HUES48 (cell line): ENCODE measurements at regions not wholly inside any gene's neighbourhood (a gene's known extent, or its start where the extent isn't known, plus 50 kb on each side); places are given as distances from the start of the nearest gene placed in this dataset.

Experiments used
- H3K27ac ChIP-seq: one replicate; pipeline ENCODE4 v1.7.0; 2013; ENCODE audit warnings: low read depth, low read length, inconsistent platforms
- H3K27me3 ChIP-seq: 2 replicates; pipeline ENCODE4 v1.6.1; 2013; ENCODE audit warnings: mild to moderate bottlenecking, low read length; ENCODE audit not compliant: control insufficient read depth, insufficient read depth
- H3K36me3 ChIP-seq: 2 replicates; pipeline ENCODE4 v1.6.1; 2013; ENCODE audit warnings: low read length; ENCODE audit not compliant: control insufficient read depth, insufficient read depth
- H3K4me1 ChIP-seq: 2 replicates; pipeline ENCODE4 v1.6.1; 2013; ENCODE audit warnings: mild to moderate bottlenecking, low read length; ENCODE audit not compliant: control insufficient read depth, insufficient read depth
- H3K4me3 ChIP-seq: 2 replicates; pipeline ENCODE4 v1.5.1; 2013; ENCODE audit warnings: mild to moderate bottlenecking, low read depth, low read length
- H3K9ac ChIP-seq: 2 replicates; pipeline ENCODE4 v1.6.1; 2013; ENCODE audit warnings: mild to moderate bottlenecking, low read depth, low read length, moderate library complexity
- H3K9me3 ChIP-seq: 2 replicates; pipeline ENCODE4 v1.6.1; 2013; ENCODE audit warnings: low read length; ENCODE audit not compliant: control insufficient read depth, insufficient read depth

DNA sequence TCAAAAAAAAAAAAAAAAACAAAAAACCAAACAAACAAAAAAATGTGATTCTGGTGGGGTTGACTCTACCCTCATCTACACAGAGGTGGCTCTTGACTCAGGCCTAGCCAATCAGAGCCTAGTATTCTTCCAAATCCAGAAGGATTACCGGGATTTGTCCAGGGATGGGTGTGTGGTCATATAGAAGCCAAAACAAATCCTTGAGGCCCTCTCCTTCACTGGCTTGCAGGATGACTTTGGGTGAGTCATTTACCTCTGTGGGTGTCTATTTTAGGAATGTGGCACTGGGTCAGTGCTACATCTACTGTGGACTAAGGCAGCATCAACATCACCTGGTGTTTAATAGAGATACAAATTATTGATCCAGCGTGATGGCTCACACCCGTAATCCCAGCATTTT lies 93.2 kb upstream of the RBBP6 start:
- Histone ChIP-seq H3K4me3 (no peak overlapping the region), H3K27ac (no peak overlapping the region), H3K4me1 (no peaks in the 10 kb centered on the region), H3K9ac (no peak overlapping the region), H3K36me3 (no peaks in the 10 kb centered on the region), H3K9me3 (peaks cover 13% of the 10 kb centered on the region), H3K27me3 (no peaks in the 10 kb centered on the region)

DNA sequence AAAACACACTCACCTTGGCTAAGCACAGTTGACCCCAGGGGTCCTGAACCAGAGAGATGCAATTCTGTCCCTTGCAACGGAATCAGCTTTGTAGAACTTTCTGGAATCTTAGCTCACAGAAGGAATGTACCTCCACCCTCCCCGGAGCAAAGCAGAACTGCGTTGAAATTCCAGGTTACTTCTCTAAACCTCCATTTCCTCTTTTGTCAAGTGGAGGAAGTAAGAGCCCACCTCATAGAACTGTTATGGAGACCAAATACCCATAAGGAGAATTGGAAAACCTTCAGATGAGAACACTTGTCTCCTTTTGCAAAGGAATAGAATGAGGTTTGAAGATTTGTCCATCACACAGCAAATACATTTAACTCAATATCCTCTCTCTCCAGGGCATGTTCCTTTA lies 86.6 kb upstream of the RBBP6 start:
- Histone ChIP-seq H3K27me3 (no peaks in the 10 kb centered on the region), H3K27ac (no peak overlapping the region), H3K4me1 (no peaks in the 10 kb centered on the region), H3K9ac (no peak overlapping the region), H3K9me3 (no peaks in the 10 kb centered on the region), H3K36me3 (no peaks in the 10 kb centered on the region), H3K4me3 (no peak overlapping the region)

DNA sequence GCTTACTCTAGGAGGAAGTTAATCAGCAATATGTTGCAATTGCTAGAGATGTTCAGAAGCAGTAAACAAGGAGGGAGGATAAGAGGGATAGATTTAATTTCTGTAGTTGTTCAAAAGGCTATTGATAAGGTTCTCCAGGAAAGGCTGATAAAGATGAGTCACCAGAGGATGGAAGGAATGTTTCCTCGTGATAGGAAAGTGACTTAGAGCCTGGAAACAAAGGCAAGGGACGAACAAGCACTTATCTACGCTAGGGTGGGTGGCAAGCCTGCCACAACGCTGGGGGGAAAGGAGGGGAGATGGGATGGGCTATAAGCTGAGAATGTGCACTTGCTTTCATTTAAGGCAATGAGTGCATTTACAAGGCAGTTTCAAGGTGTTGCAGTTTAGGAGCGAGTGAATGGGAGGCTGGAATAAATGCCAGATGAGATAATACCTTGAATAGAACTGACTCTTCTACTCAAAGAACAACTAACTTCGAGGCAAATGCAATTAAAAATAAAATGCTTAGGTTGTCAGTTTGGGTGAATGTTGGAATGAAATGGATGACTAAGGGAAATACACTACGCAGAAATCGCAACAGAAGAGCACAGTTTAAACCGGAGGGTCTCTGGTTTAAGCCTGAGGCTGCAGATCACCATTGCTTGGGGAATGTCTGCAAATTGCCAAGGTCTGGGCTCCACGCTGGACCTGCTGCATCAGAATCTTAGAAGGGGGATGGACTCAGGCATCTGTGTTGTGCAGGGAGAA lies 76.0 kb upstream of the RBBP6 start:
- Histone ChIP-seq H3K9me3 (no peaks in the 10 kb centered on the region), H3K27me3 (no peaks in the 10 kb centered on the region), H3K9ac (no peak overlapping the region), H3K36me3 (no peaks in the 10 kb centered on the region), H3K27ac (no peak overlapping the region), H3K4me1 (no peaks in the 10 kb centered on the region), H3K4me3 (no peak overlapping the region)

DNA sequence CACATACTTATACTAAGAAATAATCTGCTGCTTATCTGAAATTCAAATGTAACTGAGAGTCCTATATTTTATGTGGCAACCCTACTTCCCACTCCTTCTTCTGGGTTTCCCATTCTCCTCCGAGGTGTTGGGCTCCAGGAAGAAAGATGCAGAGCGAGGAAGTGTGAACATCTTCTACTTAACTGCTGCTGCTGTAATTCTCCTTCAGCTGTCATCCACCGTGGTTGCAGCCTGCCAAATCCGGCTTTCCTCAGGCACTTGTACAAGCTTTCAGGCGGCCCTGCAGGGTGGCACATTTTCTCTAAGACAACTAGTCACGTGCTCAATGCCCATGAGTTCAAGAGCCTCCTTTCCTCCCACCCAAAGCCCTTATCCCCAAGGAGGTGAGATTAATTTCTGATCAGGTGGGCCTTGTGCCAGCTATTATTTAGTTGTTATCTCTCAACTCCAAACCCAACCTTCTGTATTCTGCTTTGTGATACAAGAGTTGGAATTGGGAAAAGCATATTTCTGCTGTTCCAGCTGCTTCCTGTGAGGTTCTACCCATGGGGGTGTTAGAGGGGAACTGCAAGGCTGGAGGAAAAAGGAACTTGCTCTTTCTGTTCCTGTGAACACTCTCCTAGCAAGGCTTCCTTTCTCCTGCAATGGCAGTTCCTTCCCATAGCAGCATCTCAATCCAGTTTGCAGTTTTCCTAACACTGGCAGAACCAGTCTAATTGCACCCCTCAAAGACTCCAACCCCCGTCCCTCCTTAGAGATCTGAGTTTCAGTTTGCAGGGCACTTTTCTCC lies 67.6 kb upstream of the RBBP6 start:
- H3K4me3 ChIP-seq, result no peak overlapping the region
- H3K27ac ChIP-seq, result no peak overlapping the region
- H3K9me3 ChIP-seq, result no peaks in the 10 kb centered on the region

DNA sequence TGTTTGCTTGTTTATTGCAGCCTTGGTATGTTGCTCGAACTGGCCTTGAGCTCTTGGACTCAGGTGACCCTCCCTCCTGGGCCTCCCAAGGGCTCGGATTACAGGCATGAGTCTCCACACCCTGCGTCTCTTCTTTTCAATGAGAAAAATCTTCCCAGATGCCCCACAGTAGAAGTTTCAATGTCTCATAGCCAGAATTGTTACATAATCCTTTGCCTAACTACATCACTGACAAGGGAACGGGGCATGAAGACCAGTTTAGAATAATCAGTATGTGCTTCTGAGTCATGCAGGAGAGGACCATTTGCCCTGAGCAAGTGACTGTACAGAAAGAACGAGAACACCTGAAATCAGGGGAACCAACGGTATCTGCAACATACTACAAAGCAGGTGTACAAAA lies 61.9 kb upstream of the RBBP6 start:
- H3K4me1 ChIP-seq, result peaks cover 2% of the 10 kb centered on the region
- peaks cover 27% of the 10 kb centered on the region for H3K27me3 ChIP-seq
- H3K36me3 ChIP-seq, result no peaks in the 10 kb centered on the region
- H3K27ac ChIP-seq, result no peak overlapping the region
- no peaks in the 10 kb centered on the region for H3K9me3 ChIP-seq
- no peak overlapping the region for H3K9ac ChIP-seq
- no peak overlapping the region for H3K4me3 ChIP-seq

More for the DNA sequence above, 67.6 kb upstream of the RBBP6 start:
- Histone ChIP-seq H3K9ac (no peak overlapping the region), H3K36me3 (no peaks in the 10 kb centered on the region), H3K27me3 (no peaks in the 10 kb centered on the region), H3K4me1 (no peaks in the 10 kb centered on the region)

DNA sequence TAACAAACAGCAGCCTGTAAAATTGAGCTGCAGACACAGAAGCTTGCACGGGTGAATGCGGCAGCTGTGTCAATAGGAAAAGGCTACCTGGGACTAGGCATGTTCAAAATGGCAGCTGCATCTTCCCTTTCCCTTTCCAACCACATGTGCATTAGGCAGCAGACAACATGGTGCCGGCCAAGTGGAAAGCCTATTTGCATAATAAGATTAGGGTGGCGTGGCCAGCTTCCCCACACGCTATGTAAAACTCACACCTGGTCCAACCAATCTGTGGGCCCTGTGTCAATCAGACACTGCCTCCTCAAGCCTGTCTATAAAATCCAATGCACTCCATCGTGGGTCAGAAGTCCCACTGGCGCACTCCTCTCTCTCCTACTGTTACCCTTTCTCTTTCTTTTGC lies 61.0 kb upstream of the RBBP6 start:
- no peaks in the 10 kb centered on the region for H3K9me3 ChIP-seq
- H3K27ac ChIP-seq, result no peak overlapping the region
- H3K36me3 ChIP-seq, result no peaks in the 10 kb centered on the region

DNA sequence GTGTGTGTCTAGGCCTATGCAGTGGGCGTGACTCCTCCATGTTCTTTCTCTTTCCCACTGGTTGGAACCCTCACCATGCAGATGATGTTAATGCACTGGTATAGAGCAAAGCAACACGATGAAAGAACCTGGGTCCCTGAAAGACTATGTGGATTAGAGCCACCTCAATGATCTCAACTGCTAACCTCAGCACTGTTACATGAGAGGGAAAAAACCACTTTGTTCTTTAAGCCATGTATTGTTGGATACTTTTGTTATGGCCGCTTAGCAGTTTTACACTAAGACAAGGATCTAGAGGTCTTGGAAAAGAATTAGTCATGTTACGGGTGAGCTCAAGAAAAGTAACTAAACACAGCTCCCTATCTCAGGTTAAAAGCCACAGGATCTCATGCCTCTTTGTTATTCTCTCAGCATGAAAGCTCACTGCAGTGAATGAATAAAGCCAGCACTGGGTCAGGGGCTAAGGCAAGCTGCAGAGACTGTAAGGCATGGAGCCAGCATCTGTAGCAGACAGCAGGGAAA lies 56.6 kb upstream of the RBBP6 start:
- H3K36me3 ChIP-seq, result no peaks in the 10 kb centered on the region
- H3K9ac ChIP-seq, result no peak overlapping the region
- no peaks in the 10 kb centered on the region for H3K9me3 ChIP-seq
- H3K27ac ChIP-seq, result peak overlapping the region; percentile 68
- H3K4me1 ChIP-seq, result peaks cover 9% of the 10 kb centered on the region
- peaks cover 60% of the 10 kb centered on the region for H3K27me3 ChIP-seq
- peak overlapping the region; percentile 22; the same call in 1 of the 2 replicates for H3K4me3 ChIP-seq

More for the DNA sequence above, 61.0 kb upstream of the RBBP6 start:
- Histone ChIP-seq H3K4me1 (peaks cover 9% of the 10 kb centered on the region), H3K4me3 (no peak overlapping the region), H3K9ac (no peak overlapping the region), H3K27me3 (peaks cover 33% of the 10 kb centered on the region)

DNA sequence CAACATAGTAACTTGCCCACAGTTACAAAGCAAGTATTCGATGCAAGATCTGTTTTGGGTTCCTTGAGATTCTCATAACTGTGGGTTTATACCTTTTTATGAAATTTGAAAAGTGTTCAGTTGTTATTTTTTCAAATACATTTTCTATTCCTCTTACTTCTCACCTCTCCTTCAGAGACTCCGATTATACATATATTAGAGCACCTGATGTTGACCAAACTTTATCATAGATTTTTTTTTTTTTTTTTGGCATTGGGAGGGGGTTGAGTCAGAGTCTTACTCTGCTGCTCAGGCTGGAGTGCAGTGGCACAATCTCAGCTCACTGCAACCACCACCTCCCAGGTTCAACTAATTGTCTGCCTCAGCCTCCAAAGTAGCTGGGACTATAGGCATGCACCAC lies 51.3 kb upstream of the RBBP6 start:
- Histone ChIP-seq H3K4me3 (no peak overlapping the region), H3K27me3 (peaks cover 35% of the 10 kb centered on the region), H3K27ac (no peak overlapping the region), H3K4me1 (peaks cover 4% of the 10 kb centered on the region; the same call in 1 of the 2 replicates), H3K9me3 (no peaks in the 10 kb centered on the region), H3K9ac (no peak overlapping the region), H3K36me3 (no peaks in the 10 kb centered on the region)
